ENCODE measurements at regions not wholly inside any gene's neighbourhood (a gene's known extent, or its start where the extent isn't known, plus 50 kb on each side); places are given as distances from the start of the nearest gene placed in this dataset.

GRCh38 chr2:217713395-217714286 is 289.2 kb downstream of the TNS1 start (continued):
- no peak for TF ChIP-seq JUND (IDR thresholded peaks at IDR 0.05; ENCODE audit: low read depth, low read length)
- TF ChIP-seq HDGF (IDR thresholded peaks at IDR 0.05), result no peak
- peak; percentile 38; the same call in 1 of the 2 replicates for TF ChIP-seq ZNF207 (IDR thresholded peaks at IDR 0.05; ENCODE audit: borderline replicate concordance)

GRCh38 chr2:217712431-217712830 is 290.4 kb downstream of the TNS1 start:
- SMC1A ChIA-PET (ENCODE audit: uncharacterized antibody, unreplicated experiment), result interaction anchor here (0.6 to 2.4 kb wide), 7 partner anchors 10 to 1025 kb away, joined by 3 to 22 read pairs (median 3); no protein-coding TSS in a partner anchor
- Histone ChIP-seq H3K9ac (ENCODE audit: control insufficient read depth, insufficient read depth, low read length) (no peak overlapping the region), H3K4me3 (no peak overlapping the region), H2AFZ (ENCODE audit: control insufficient read depth, low read depth, low read length) (no peak overlapping the region), H4K20me1 (ENCODE audit: control insufficient read depth, insufficient read depth) (no peaks in the 10 kb centered on the region), H3K79me2 (ENCODE audit: control insufficient read depth, insufficient read depth, low read length) (no peaks in the 10 kb centered on the region), H3K4me2 (ENCODE audit: control insufficient read depth, insufficient read depth) (no peak overlapping the region), H3K27ac (ENCODE audit: control insufficient read depth, insufficient read depth) (no peak overlapping the region), H3K36me3 (ENCODE audit: control insufficient read depth in 2 of 2, insufficient read depth in 2 of 2, low read length in 1 of 2) (no peaks in the 10 kb centered on the region), H3K9me3 (replicated peaks; ENCODE audit: control insufficient read depth, insufficient read depth, low read length) (no peaks in the 10 kb centered on the region; the same call in 2 of the 3 replicates), H3K27me3 (replicated peaks in 1 of 2; ENCODE audit: control insufficient read depth in 2 of 2, insufficient read depth in 2 of 2, low read length in 1 of 2) (peaks cover under 1 to 3% of the 10 kb centered on the region in 2 experiments; a peak in 3 of 4 replicates), H3K4me1 (ENCODE audit: control insufficient read depth, insufficient read depth, low read length) (no peaks in the 10 kb centered on the region)
- POLR2A ChIA-PET, result no interaction called here
- RAD21 ChIA-PET (ENCODE audit: unreplicated experiment), result interaction anchor here (1.2 to 2.0 kb wide), 3 partner anchors 61 to 1025 kb away, joined by 3 to 23 read pairs (median 4); no protein-coding TSS in a partner anchor
- FAIRE-seq (no peak), ATAC-seq (no peak), DNase-seq (ENCODE audit: low read depth, low spot score) (no peak)
- no peak for TF ChIP-seq STAT1 (conservative IDR thresholded peaks at IDR 0.05)
- TF ChIP-seq MYC (IDR thresholded peaks at IDR 0.05; ENCODE audit: insufficient read depth, insufficient read length, insufficient replicate concordance, low read length, severe bottlenecking), result no peak
- TF ChIP-seq RBBP5 (conservative IDR thresholded peaks at IDR 0.05), result no peak
- TF ChIP-seq NRF1 (conservative IDR thresholded peaks at IDR 0.05; ENCODE audit: low read depth, low read length), result no peak
- no TSS peak for BruUV-seq (replicated peaks)
- WGBS (ENCODE audit: insufficient coverage, insufficient replicate concordance, low lambda C conversion rate, missing lambda C conversion rate), result 64% methylated on average over 7 of the region's 7 CpGs
- CTCF ChIA-PET, result interaction anchor here (0.6 to 1.9 kb wide), 16 partner anchors 13 to 1140 kb away, joined by 3 to 34 read pairs (median 4); no protein-coding TSS in a partner anchor
- intact Hi-C loops (cut with micrococcal nuclease; ENCODE audit: unreplicated experiment), result loop anchor here (2.0 kb wide), 3 partner anchors 62 to 1014 kb away; no protein-coding TSS in a partner anchor
- in situ Hi-C loops (cut with MboI), result loop anchor here (5.0 kb wide), 1 partner anchor 1035 kb away; no protein-coding TSS in a partner anchor

All from GM12878 (cell line).